KMS-11 (cell line): ENCODE measurements at regions not wholly inside any gene's neighbourhood (a gene's known extent, or its start where the extent isn't known, plus 50 kb on each side); places are given as distances from the start of the nearest gene placed in this dataset.

Source experiments
- H2AFZ ChIP-seq: fragments of 200-600 bp; sonication (generic); 2 replicates; pipeline ENCODE4 v1.6.1; 2016; ENCODE audit warnings: antibody characterized with exemption, mixed run types, low read depth
- H3K27ac ChIP-seq: fragments of 200-600 bp; sonication (generic); 2 replicates; pipeline ENCODE4 v1.6.1; 2016; ENCODE audit warnings: mild to moderate bottlenecking, mixed run types
- H3K27me3 ChIP-seq: fragments of 200-600 bp; sonication (generic); 2 replicates; pipeline ENCODE4 v1.6.1; 2017; ENCODE audit warnings: mild to moderate bottlenecking, low read depth, mixed run types, moderate library complexity; ENCODE audit not compliant: insufficient read depth
- H3K36me3 ChIP-seq: fragments of 200-600 bp; sonication (generic); 2 replicates; pipeline ENCODE4 v1.6.1; 2017; ENCODE audit warnings: mild to moderate bottlenecking, mixed run types; ENCODE audit not compliant: insufficient read depth
- H3K4me1 ChIP-seq: fragments of 200-600 bp; sonication (generic); 2 replicates; pipeline ENCODE4 v1.6.1; 2016; ENCODE audit warnings: mild to moderate bottlenecking, low read depth, mixed run types; ENCODE audit not compliant: poor library complexity, severe bottlenecking
- H3K4me2 ChIP-seq: fragments of 200-600 bp; sonication (generic); 2 replicates; pipeline ENCODE4 v1.7.0; 2016; ENCODE audit warnings: mild to moderate bottlenecking, mixed run types
- H3K4me3 ChIP-seq: fragments of 200-600 bp; sonication (generic); IDR thresholded peaks from 2 replicates; pipeline ENCODE4 v1.6.1; 2017; ENCODE audit warnings: low read depth, low read length, mixed read lengths; ENCODE audit not compliant: insufficient read depth
- H3K79me2 ChIP-seq: fragments of 200-600 bp; sonication (generic); 2 replicates; pipeline ENCODE4 v1.6.1; 2016; ENCODE audit warnings: low read depth, mixed run types; ENCODE audit not compliant: insufficient read depth
- H3K9ac ChIP-seq: fragments of 200-600 bp; sonication (generic); 2 replicates; pipeline ENCODE4 v1.6.1; 2016; ENCODE audit warnings: mild to moderate bottlenecking, mixed run types
- H4K20me1 ChIP-seq: fragments of 200-600 bp; sonication (generic); 2 replicates; pipeline ENCODE4 v1.6.1; 2016; ENCODE audit warnings: mild to moderate bottlenecking, mixed run types; ENCODE audit not compliant: insufficient read depth
- CTCF ChIP-seq: fragments of 200-600 bp; sonication (generic); conservative IDR thresholded peaks from 2 replicates; pipeline ENCODE4 v1.6.1; 2017; ENCODE audit warnings: low read depth, mild to moderate bottlenecking, antibody characterized with exemption, low read length, moderate library complexity, mixed read lengths

GRCh38 chr1:8115769-8116167 lies 89.7 kb upstream of the ERRFI1 start:
- Histone ChIP-seq H3K27ac (no peak overlapping the region), H3K4me1 (no peaks in the 10 kb centered on the region), H4K20me1 (no peaks in the 10 kb centered on the region), H3K9ac (no peak overlapping the region), H3K4me3 (no peak overlapping the region), H2AFZ (no peak overlapping the region), H3K27me3 (no peaks in the 10 kb centered on the region), H3K36me3 (no peaks in the 10 kb centered on the region), H3K79me2 (no peaks in the 10 kb centered on the region), H3K4me2 (no peak overlapping the region)
- TF ChIP-seq CTCF = no peak

- Histone ChIP-seq H4K20me1 (no peaks in the 10 kb centered on the region), H3K79me2 (no peaks in the 10 kb centered on the region), H3K9ac (no peak overlapping the region), H2AFZ (no peak overlapping the region), H3K4me1 (no peaks in the 10 kb centered on the region), H3K36me3 (no peaks in the 10 kb centered on the region), H3K4me3 (no peak overlapping the region), H3K27me3 (no peaks in the 10 kb centered on the region), H3K27ac (no peak overlapping the region), H3K4me2 (no peak overlapping the region)
- no peak for TF ChIP-seq CTCF
Observed at GRCh38 chr1:8115031-8115768, 89.1 kb upstream of the ERRFI1 start.

GRCh38 chr1:8113262-8114220 lies 87.4 kb upstream of the ERRFI1 start:
- Histone ChIP-seq H3K27me3 (no peaks in the 10 kb centered on the region), H4K20me1 (no peaks in the 10 kb centered on the region), H3K9ac (no peak overlapping the region), H3K4me3 (no peak overlapping the region), H3K79me2 (no peaks in the 10 kb centered on the region), H3K27ac (no peak overlapping the region), H3K36me3 (no peaks in the 10 kb centered on the region), H3K4me2 (no peak overlapping the region), H3K4me1 (no peaks in the 10 kb centered on the region), H2AFZ (no peak overlapping the region)
- no peak for TF ChIP-seq CTCF

GRCh38 chr1:8112611-8113261 lies 86.6 kb upstream of the ERRFI1 start:
- H3K4me2 ChIP-seq = no peak overlapping the region
- H3K4me3 ChIP-seq = no peak overlapping the region
- H3K36me3 ChIP-seq = no peaks in the 10 kb centered on the region
- H2AFZ ChIP-seq = no peak overlapping the region
- H3K27ac ChIP-seq = no peak overlapping the region
- no peaks in the 10 kb centered on the region for H3K27me3 ChIP-seq
- H3K79me2 ChIP-seq = no peaks in the 10 kb centered on the region
- TF ChIP-seq CTCF = no peak
- H3K9ac ChIP-seq = no peak overlapping the region
- H3K4me1 ChIP-seq = no peaks in the 10 kb centered on the region
- no peaks in the 10 kb centered on the region for H4K20me1 ChIP-seq
